ENCODE measurements at regions not wholly inside any gene's neighbourhood (a gene's known extent, or its start where the extent isn't known, plus 50 kb on each side); places are given as distances from the start of the nearest gene placed in this dataset.

DNA sequence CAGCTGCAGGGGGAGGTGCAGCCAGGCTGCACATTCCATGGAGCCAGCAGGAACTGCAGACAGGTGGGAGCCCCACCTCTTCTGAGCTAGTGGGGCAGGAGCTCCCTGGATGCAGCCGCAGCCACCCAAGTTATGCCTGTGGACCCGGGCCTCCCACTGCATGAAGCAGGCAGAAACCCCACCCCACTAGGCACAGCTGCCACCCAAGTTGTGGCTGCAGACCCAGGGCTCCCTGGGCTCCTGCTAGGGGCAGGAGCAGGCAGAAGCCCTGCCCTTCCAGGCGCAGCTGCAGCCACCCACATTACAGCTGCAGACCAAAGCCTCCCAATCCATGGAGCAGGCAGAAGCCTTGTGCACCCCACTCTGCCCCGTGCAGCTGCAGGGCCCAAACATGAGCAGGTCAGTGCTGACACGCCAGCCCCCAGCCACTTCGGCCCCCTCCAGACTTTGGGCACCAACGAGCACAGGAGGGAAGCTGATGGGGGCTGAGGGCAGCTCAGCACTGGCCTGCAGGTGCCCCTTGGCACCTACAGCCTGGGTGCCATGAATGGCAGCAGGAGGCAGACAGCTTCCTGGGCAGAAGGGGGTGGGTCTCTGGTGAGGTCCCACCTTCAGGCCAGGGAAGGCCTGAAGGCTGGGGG lies 106.9 kb downstream of the C9orf50 start:
- no peak for TF ChIP-seq YY1 (IDR thresholded peaks at IDR 0.05; ENCODE audit: insufficient read depth, insufficient read length)
- TF ChIP-seq ZNF274 (IDR thresholded peaks at IDR 0.05; ENCODE audit: low read depth, low read length), result no peak
- no peak for TF ChIP-seq SUZ12 (IDR thresholded peaks at IDR 0.05; ENCODE audit: extremely low read depth, insufficient read depth, insufficient read length)
